COR-L47 (cell line): ENCODE measurements at regions not wholly inside any gene's neighbourhood (a gene's known extent, or its start where the extent isn't known, plus 50 kb on each side); places are given as distances from the start of the nearest gene placed in this dataset.
"Not testable (repeated sequence)": the region's sequence is repeated elsewhere in the genome, so short reads cannot be mapped to it uniquely, and the experiment has no call there.

Experiments used
- DNase-seq: peaks from one replicate; lab custom pipeline; 2025; lab: John Stamatoyannopoulos, UW

- DNase-seq, result not testable (repeated sequence)
Observed at GRCh38 chr9:39463696-39464095, 108.2 kb downstream of the SPATA31A1 start.

- DNase-seq, result peak; percentile 83
Observed at GRCh38 chr9:39464122-39464777, 108.8 kb downstream of the SPATA31A1 start.

- not testable (repeated sequence) for DNase-seq
Observed at GRCh38 chr9:39474499-39474898, 119.0 kb downstream of the SPATA31A1 start.

GRCh38 chr9:39483073-39483472 lies 127.6 kb downstream of the SPATA31A1 start:
- DNase-seq, result not testable (repeated sequence)

GRCh38 chr9:39483880-39484279 lies 128.4 kb downstream of the SPATA31A1 start:
- not testable (repeated sequence) for DNase-seq

GRCh38 chr9:39484292-39484691 lies 128.8 kb downstream of the SPATA31A1 start:
- not testable (repeated sequence) for DNase-seq

- not testable (repeated sequence) for DNase-seq
Observed at GRCh38 chr9:39487477-39487876, 132.0 kb downstream of the SPATA31A1 start.

GRCh38 chr9:39496248-39496647 lies 140.8 kb downstream of the SPATA31A1 start:
- not testable (repeated sequence) for DNase-seq

GRCh38 chr9:39503178-39503577 lies 147.7 kb downstream of the SPATA31A1 start:
- not testable (repeated sequence) for DNase-seq

GRCh38 chr9:39527387-39528029 lies 172.0 kb downstream of the SPATA31A1 start:
- not testable (repeated sequence) for DNase-seq

- DNase-seq, result not testable (repeated sequence)
Observed at GRCh38 chr9:39532597-39532996, 177.1 kb downstream of the SPATA31A1 start.

- not testable (repeated sequence) for DNase-seq
Observed at GRCh38 chr9:39533001-39533762, 177.7 kb downstream of the SPATA31A1 start.

GRCh38 chr9:39533763-39534548 lies 178.5 kb downstream of the SPATA31A1 start:
- DNase-seq, result not testable (repeated sequence)

- not testable (repeated sequence) for DNase-seq
Observed at GRCh38 chr9:39534897-39535296, 179.4 kb downstream of the SPATA31A1 start.

GRCh38 chr9:39542157-39542556 lies 186.7 kb downstream of the SPATA31A1 start:
- DNase-seq, result not testable (repeated sequence)

- DNase-seq, result not testable (repeated sequence)
Observed at GRCh38 chr9:39545079-39545478, 189.6 kb downstream of the SPATA31A1 start.

GRCh38 chr9:39550573-39550972 lies 195.1 kb downstream of the SPATA31A1 start:
- DNase-seq, result not testable (repeated sequence)

- DNase-seq, result not testable (repeated sequence)
Observed at GRCh38 chr9:39551544-39551943, 196.1 kb downstream of the SPATA31A1 start.

- not testable (repeated sequence) for DNase-seq
Observed at GRCh38 chr9:39552242-39552881, 196.9 kb downstream of the SPATA31A1 start.

GRCh38 chr9:39554352-39554751 lies 198.9 kb downstream of the SPATA31A1 start:
- not testable (repeated sequence) for DNase-seq

GRCh38 chr9:39559384-39559783 lies 203.9 kb downstream of the SPATA31A1 start:
- not testable (repeated sequence) for DNase-seq
